ENCODE measurements at regions not wholly inside any gene's neighbourhood (a gene's known extent, or its start where the extent isn't known, plus 50 kb on each side); places are given as distances from the start of the nearest gene placed in this dataset.

DNA sequence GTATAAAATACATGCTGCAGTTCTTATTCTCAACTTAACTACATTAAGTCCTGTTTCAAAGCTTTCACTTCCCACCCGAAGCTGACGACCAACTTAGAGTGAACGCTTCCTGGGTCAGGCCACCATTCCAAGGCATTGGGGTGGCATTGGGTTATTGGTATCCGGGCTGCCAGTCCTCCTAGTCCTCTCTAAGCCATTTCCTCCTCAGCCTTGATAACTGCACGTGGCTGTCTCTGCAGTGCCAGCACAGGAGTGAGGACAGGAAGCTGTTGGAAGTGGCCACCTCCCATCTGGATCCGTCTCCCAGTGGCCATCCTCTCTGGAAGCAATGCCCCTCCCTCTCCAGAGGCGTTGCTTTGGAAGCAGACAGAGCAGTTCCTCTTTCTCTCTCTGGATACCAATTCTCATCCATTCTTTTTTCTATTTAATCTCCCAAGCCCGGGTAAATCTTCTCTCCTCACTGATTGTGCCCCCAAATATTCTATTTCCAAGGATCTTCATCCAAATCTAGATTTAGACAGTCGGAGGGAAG lies 354.7 kb downstream of the EIPR1 start:
- DNase-seq (ENCODE audit: low spot score): no peak
- no peak for TF ChIP-seq EZH2phosphoT487 (IDR thresholded peaks at IDR 0.05; ENCODE audit: low read depth, severe bottlenecking, unreplicated experiment)
- no peak for TF ChIP-seq EZH2 (IDR thresholded peaks at IDR 0.05; ENCODE audit: borderline replicate concordance)
- TF ChIP-seq, protein P1, sequence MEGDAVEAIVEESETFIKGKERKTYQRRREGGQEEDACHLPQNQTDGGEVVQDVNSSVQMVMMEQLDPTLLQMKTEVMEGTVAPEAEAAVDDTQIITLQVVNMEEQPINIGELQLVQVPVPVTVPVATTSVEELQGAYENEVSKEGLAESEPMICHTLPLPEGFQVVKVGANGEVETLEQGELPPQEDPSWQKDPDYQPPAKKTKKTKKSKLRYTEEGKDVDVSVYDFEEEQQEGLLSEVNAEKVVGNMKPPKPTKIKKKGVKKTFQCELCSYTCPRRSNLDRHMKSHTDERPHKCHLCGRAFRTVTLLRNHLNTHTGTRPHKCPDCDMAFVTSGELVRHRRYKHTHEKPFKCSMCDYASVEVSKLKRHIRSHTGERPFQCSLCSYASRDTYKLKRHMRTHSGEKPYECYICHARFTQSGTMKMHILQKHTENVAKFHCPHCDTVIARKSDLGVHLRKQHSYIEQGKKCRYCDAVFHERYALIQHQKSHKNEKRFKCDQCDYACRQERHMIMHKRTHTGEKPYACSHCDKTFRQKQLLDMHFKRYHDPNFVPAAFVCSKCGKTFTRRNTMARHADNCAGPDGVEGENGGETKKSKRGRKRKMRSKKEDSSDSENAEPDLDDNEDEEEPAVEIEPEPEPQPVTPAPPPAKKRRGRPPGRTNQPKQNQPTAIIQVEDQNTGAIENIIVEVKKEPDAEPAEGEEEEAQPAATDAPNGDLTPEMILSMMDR (IDR thresholded peaks at IDR 0.05; ENCODE audit: poor library complexity): no peak

DNA sequence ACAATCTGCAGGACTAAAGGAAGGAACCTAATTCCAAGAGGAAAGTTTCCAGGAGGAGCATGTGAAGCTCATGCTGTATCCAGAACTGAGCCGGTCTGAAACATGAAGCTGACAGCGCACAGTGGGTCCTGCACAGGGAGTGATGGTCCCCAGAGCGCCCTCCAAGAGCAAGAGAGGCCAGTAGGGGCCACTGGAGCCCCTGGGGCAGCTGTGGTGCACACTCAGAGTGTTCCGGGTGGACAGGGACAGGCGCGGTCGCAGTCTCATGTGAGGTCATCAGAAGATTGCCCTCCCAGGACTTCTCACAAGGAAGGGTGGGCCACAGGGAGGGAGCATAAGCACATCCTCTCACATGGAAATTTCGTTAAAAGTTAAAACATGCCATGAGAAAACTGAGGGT lies 355.9 kb downstream of the EIPR1 start:
- no peaks in the 10 kb centered on the region for H3K79me2 ChIP-seq
- H4K20me1 ChIP-seq (ENCODE audit: insufficient read depth, poor library complexity, severe bottlenecking): no peaks in the 10 kb centered on the region
- H3K9me3 ChIP-seq (ENCODE audit: low read depth): no peaks in the 10 kb centered on the region
- H3K4me2 ChIP-seq: no peak overlapping the region
- no peak overlapping the region for H2AFZ ChIP-seq
- no peaks in the 10 kb centered on the region for H3K4me1 ChIP-seq (ENCODE audit: insufficient read depth)
- no peaks in the 10 kb centered on the region for H3K36me3 ChIP-seq (replicated peaks; ENCODE audit: insufficient read depth, low read depth)
- no peak overlapping the region for H3K27ac ChIP-seq
- no peaks in the 10 kb centered on the region for H3K9me2 ChIP-seq (replicated peaks; ENCODE audit: insufficient read depth)
- no peak overlapping the region for H3K4me3 ChIP-seq
- TF ChIP-seq, protein P1 (IDR thresholded peaks at IDR 0.05; ENCODE audit: poor library complexity): no peak
- no peak for TF ChIP-seq EZH2 (IDR thresholded peaks at IDR 0.05; ENCODE audit: borderline replicate concordance)
- H3K27me3 ChIP-seq: no peaks in the 10 kb centered on the region
- no peak for DNase-seq (ENCODE audit: low spot score)
- 91% methylated on average over 8 of the region's 8 CpGs for WGBS (ENCODE audit: low lambda C conversion rate, missing lambda C conversion rate)

More for the DNA sequence above, 354.7 kb downstream of the EIPR1 start:
- Histone ChIP-seq H3K4me1 (ENCODE audit: insufficient read depth) (no peaks in the 10 kb centered on the region), H3K27ac (no peak overlapping the region), H3K27me3 (no peaks in the 10 kb centered on the region), H2AFZ (no peak overlapping the region), H3K4me2 (no peak overlapping the region), H3K9me2 (replicated peaks; ENCODE audit: insufficient read depth) (no peaks in the 10 kb centered on the region), H3K36me3 (replicated peaks; ENCODE audit: insufficient read depth, low read depth) (no peaks in the 10 kb centered on the region), H3K4me3 (no peak overlapping the region), H3K79me2 (no peaks in the 10 kb centered on the region), H3K9me3 (ENCODE audit: low read depth) (no peaks in the 10 kb centered on the region), H4K20me1 (ENCODE audit: insufficient read depth, poor library complexity, severe bottlenecking) (no peaks in the 10 kb centered on the region)
- WGBS (ENCODE audit: low lambda C conversion rate, missing lambda C conversion rate): 78% methylated on average over 9 of the region's 9 CpGs

DNA sequence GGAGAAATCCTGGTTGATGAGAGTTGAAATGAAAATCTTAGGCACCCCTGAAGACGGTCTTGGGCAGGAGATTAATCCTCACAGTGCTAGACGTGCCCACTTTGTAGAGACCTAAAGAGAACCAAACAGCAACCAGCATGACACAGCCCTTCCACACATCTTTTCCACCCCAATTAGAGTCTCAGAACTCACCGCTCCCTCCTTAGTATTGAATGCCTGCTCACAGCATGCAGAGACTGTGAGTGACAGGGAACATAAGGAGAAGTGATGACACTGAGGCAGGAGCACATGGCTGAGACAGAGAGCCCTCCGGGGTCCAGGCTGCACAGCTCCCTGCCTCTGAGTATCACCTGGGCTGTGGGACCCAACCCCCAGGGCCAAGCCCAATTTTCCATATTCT lies 367.6 kb downstream of the EIPR1 start:
- no peak for DNase-seq (ENCODE audit: low spot score)
- H3K4me2 ChIP-seq: no peak overlapping the region
- no peaks in the 10 kb centered on the region for H3K9me3 ChIP-seq (ENCODE audit: low read depth)
- TF ChIP-seq EZH2 (IDR thresholded peaks at IDR 0.05; ENCODE audit: borderline replicate concordance) (no peak), EZH2phosphoT487 (IDR thresholded peaks at IDR 0.05; ENCODE audit: low read depth, severe bottlenecking, unreplicated experiment) (no peak)
- TF ChIP-seq, protein P1 (IDR thresholded peaks at IDR 0.05; ENCODE audit: poor library complexity): no peak
- no peaks in the 10 kb centered on the region for H3K9me2 ChIP-seq (replicated peaks; ENCODE audit: insufficient read depth)
- WGBS (ENCODE audit: low lambda C conversion rate, missing lambda C conversion rate): 77% methylated on average over 4 of the region's 4 CpGs
- no peak overlapping the region for H3K27ac ChIP-seq
- H4K20me1 ChIP-seq (ENCODE audit: insufficient read depth, poor library complexity, severe bottlenecking): no peaks in the 10 kb centered on the region
- H3K4me1 ChIP-seq (ENCODE audit: insufficient read depth): no peaks in the 10 kb centered on the region
- H3K79me2 ChIP-seq: no peaks in the 10 kb centered on the region
- no peaks in the 10 kb centered on the region for H3K27me3 ChIP-seq
- no peak overlapping the region for H2AFZ ChIP-seq
- no peaks in the 10 kb centered on the region for H3K36me3 ChIP-seq (replicated peaks; ENCODE audit: insufficient read depth, low read depth)
- no peak overlapping the region for H3K4me3 ChIP-seq

DNA sequence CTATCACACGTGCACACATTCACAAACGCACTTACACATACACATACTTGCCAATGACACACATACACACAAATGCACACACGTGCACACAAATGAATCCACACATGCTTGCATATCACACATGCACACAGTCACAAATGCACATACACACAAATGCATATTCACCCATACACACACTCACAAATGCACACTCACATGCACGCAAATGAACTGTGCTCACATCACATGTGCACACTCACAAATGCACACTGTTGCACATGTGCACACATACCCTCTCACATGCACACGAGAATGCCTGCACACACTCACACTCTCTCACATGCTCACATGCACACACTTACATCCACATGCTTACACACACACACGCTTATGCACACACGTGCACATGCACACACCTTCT lies 368.1 kb downstream of the EIPR1 start:
- 80% methylated on average over 7 of the region's 7 CpGs for WGBS (ENCODE audit: low lambda C conversion rate, missing lambda C conversion rate)
- no peaks in the 10 kb centered on the region for H3K79me2 ChIP-seq

More for the DNA sequence above, 368.1 kb downstream of the EIPR1 start:
- no peak for DNase-seq (ENCODE audit: low spot score)
- Histone ChIP-seq H4K20me1 (ENCODE audit: insufficient read depth, poor library complexity, severe bottlenecking) (no peaks in the 10 kb centered on the region), H3K4me2 (no peak overlapping the region), H3K4me1 (ENCODE audit: insufficient read depth) (no peaks in the 10 kb centered on the region), H3K36me3 (replicated peaks; ENCODE audit: insufficient read depth, low read depth) (no peaks in the 10 kb centered on the region), H3K9me3 (ENCODE audit: low read depth) (no peaks in the 10 kb centered on the region), H3K4me3 (no peak overlapping the region), H3K27ac (no peak overlapping the region), H2AFZ (no peak overlapping the region), H3K9me2 (replicated peaks; ENCODE audit: insufficient read depth) (no peaks in the 10 kb centered on the region), H3K27me3 (no peaks in the 10 kb centered on the region)
- no peak for TF ChIP-seq EZH2phosphoT487 (IDR thresholded peaks at IDR 0.05; ENCODE audit: low read depth, severe bottlenecking, unreplicated experiment)
